ENCODE measurements at regions not wholly inside any gene's neighbourhood (a gene's known extent, or its start where the extent isn't known, plus 50 kb on each side); places are given as distances from the start of the nearest gene placed in this dataset.

DNA sequence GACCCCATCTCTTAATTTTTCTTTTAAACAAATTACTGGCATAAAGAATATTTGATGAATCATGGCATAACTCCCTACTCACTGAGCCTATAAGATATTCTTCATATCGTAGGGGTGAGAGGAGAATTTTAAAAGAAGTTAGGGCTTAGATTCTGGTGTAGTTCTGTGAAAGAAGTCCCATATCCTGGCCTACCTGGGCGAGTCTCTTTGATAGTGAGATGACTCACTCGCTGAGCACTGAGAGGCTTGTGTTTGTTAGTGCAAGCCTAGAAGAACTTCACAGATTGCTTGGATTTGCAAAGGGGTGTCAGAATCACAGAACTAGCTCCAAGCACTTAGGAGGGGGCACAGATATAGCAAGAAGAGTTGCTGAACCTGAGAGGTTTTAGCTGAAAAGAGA is 133.8 kb upstream of the TMC3 start:
- no peak for DNase-seq

GRCh38 chr15:81506936-81507335 is 132.9 kb upstream of the TMC3 start:
- DNase-seq = no peak

DNA sequence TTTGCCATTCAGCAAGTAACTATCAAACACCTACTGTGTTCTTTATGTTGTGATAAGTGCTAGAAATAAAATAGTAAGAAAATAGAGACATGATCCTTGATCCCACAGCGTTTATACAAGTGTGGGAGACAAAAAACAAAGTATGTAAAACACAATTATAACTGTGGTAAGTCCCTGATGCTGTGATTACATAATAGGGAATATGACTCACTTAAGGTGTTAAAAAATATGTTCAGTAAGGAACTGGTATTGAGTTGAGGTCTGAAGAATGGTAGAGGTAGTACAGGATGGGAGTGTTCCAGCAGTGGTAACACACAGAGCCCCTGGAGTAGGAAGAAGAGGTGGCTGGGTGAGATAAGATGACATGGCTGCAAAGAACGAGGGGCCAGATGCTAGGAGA is 132.1 kb upstream of the TMC3 start:
- no peak for DNase-seq

GRCh38 chr15:81504170-81504905 is 130.3 kb upstream of the TMC3 start:
- DNase-seq = no peak

GRCh38 chr15:81502439-81502838 is 128.4 kb upstream of the TMC3 start:
- no peak for DNase-seq

GRCh38 chr15:81500081-81500480 is 126.1 kb upstream of the TMC3 start:
- no peak for DNase-seq

- DNase-seq = no peak
Observed at GRCh38 chr15:81498294-81498693, 124.3 kb upstream of the TMC3 start.

DNA sequence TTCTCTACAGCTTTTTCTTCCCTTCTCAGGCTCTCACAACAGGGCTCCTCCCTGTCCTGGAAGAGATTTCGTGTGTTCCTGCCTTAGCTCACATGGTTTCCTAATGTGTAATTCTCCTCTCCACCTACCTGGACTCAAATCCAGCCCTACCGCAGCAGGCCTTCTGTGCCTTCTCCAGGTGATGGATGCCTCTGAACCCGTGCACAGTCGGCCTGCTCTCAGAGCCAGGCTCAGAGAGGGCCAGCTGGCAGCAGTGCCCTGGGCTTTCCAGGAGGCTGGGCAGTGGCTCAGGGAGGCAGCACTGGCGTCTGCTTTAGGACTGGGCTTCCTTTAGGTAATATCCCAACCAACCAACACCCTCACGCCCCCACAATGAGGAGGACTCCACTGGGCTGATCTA is 123.2 kb upstream of the TMC3 start:
- DNase-seq = no peak

GRCh38 chr15:81495780-81496467 is 121.9 kb upstream of the TMC3 start:
- DNase-seq = no peak

DNA sequence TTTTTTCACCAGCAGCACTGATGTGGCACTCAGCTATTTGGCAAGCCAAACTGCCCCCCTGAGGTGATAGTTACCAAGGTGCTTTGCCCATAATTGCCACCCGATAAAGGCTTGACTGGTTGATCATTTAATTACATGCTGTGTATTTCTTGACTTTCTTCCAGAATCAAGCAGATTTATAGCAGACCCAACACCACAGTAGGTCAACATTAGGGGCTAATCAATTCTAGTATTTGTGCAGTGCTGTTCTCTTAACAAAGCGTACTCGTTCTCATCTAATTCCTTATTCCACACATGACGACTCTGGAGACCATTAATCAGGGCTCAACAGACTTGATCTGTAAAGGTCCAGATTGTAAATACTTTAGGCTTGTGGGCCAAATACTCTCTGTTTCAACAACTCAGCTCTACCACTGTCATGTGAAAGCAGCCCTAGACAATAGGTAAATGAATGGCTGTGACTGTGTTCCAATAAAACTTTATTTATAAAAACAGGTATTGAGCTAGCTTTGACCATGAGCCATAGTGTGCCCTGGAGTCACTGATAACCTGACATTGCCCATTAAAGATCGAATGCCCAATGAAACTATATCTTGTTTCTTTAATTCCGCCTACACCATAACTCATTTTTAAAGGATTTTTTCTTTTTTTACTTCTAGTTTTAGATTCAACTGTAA is 119.1 kb upstream of the TMC3 start:
- DNase-seq = no peak

GRCh38 chr15:81492331-81492968 is 118.4 kb upstream of the TMC3 start:
- no peak for DNase-seq

- no peak for DNase-seq
Observed at GRCh38 chr15:81491414-81492096, 117.5 kb upstream of the TMC3 start.

- DNase-seq = no peak
Observed at GRCh38 chr15:81485806-81486205, 111.8 kb upstream of the TMC3 start.

DNA sequence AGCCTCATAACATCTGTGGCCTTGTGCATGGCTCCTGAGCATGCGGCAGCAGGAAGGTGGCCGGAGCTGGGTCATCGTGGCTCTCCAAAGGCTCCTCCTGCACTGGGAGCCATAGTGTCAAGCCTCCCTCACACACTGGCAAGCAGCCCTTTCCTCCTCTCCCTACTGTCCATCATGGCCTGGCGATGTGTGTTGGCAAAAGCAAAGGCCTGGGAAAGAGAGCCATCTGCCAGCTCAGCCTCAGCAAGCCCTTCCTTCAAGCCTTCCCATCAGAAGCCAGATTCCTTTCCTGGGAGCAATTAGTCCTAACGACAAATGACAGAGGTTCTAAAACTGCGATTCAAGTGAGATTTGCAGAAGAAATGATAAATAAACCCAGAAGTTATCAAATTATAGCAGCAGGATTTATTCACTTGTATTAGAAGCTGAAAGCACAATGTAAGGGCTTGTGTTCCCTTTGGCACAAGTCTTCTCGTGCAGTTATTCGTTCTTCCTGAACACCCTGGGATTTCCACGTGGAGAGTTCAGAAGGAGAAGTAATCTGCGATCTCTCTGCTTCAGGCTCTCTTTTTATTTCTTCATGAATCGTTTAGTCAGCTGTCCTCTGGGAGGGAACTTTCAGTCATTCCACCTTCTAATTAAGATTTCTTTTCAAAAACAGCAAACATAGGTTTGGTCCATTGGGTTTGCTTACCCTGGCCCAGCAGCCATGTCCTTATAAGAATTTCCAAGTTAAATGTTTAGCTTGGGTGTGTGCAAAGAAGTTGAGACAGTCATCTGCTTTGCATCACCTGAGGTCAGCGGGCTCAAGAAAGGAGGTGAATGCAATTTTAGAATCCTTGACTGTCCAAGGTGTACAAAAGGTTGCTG is 110.3 kb upstream of the TMC3 start:
- no peak for DNase-seq

DNA sequence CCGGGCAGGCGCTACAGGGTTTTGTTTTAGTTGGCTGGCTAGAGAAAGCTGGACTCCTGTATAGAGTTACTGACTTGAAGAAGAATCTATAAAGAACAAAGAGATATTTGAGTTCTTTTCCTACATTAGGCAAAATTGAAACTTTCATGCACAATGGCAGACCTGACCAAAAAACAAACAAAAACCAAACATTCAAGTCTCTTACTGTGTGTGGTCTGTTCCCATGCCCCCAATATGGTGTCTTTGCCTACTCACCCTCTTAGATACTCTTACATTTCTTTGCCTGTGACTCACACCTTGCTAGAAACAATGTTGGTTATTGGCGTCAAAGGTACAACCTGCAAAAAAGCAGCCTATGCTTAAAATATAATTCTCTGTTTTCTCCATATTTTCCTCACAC is 109.5 kb upstream of the TMC3 start:
- DNase-seq = no peak

- DNase-seq = no peak
Observed at GRCh38 chr15:81481346-81481745, 107.3 kb upstream of the TMC3 start.

GRCh38 chr15:81480645-81481053 is 106.6 kb upstream of the TMC3 start:
- DNase-seq = peak; percentile 72

- DNase-seq = no peak
Observed at GRCh38 chr15:81478354-81478753, 104.3 kb upstream of the TMC3 start.

DNA sequence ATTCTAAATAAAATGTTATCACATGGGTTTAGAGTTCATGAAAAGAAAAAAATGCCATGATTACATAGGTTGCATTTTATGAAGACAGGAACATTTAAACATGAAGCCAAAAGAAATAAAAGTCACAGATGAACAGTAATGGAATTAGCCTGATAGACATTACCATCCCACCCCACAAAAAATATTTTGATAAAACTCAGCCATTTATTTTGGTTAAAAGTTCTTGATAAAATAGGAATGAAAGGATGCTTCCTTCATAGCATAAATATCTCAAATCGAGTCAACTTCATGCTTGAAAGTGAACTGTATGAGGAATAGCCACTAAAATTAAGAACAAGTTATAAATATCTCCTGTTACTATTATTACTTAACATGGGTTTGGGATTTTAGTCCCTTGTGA is 101.9 kb upstream of the TMC3 start:
- no peak for DNase-seq

- DNase-seq = no peak
Observed at GRCh38 chr15:81475471-81475870, 101.5 kb upstream of the TMC3 start.

GRCh38 chr15:81473946-81474345 is 99.9 kb upstream of the TMC3 start:
- DNase-seq = no peak

DNA sequence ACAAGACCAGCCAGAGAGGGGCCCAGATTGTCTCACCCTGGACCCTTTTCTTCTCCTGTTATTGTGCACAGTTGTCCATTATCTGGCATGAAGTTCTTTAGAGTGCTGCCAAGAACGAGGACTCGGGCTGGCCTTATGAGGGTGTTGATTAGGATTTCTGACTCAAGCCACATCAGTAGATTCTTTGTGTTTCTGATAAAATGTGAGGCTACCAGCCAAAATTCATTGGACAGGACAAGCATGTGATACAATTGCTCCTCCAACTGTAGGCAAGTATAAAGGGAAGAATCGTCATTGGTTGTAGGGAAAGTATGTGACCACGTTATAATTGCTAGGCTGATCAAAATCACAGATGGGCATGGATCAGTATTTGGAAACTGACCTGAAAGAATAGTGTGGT is 99.2 kb upstream of the TMC3 start:
- no peak for DNase-seq

All from RPMI8226 (cell line).